ENCODE measurements at regions not wholly inside any gene's neighbourhood (a gene's known extent, or its start where the extent isn't known, plus 50 kb on each side); places are given as distances from the start of the nearest gene placed in this dataset.
"Not testable (repeated sequence)": the region's sequence is repeated elsewhere in the genome, so short reads cannot be mapped to it uniquely, and the experiment has no call there.

DNA sequence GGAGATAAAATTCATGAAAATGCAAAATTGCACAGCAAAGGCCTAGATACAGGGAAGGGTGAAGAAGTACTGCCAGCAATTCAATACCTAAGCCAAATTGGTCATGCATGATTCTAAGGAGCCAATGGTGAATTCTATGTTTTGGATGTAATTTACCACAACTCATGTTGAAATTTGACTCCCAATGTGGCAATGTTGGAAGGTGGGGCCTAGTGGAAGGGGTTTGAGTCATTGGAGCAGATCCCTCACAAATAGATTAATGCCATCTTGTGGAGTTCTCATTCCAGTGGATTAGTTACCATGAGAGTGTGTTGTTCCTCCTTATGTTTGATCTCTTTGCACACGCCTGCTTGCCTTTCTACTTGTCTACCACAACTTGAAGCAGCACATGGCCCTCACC is 194.0 kb upstream of the ALG10 start:
- no peaks in the 10 kb centered on the region for H3K9me3 ChIP-seq (ENCODE audit: control insufficient read depth in 1 of 2, low read length in 2 of 2)
- intact Hi-C loops (cut with micrococcal nuclease), result no loop called here
- Mint-ChIP-seq H3K9me3 (peaks cover 0 to 5% (median 2%) of the 10 kb centered on the region in 8 donors), H3K27me3 (no peaks in the 10 kb centered on the region), H3K4me3 (no peak overlapping the region), H3K27ac (no peak overlapping the region), H3K36me3 (no peaks in the 10 kb centered on the region), H3K4me1 (no peaks in the 10 kb centered on the region)
- POLR2A ChIA-PET (ENCODE audit: partially characterized antibody), result no interaction called here
- no peak overlapping the region for H3K27ac ChIP-seq (ENCODE audit: low read depth, low read length)
- H3K27me3 ChIP-seq (ENCODE audit: insufficient read depth, low read length), result no peaks in the 10 kb centered on the region
- H3K4me1 ChIP-seq (ENCODE audit: insufficient read depth, low read length), result no peaks in the 10 kb centered on the region
- H3K4me3 ChIP-seq (ENCODE audit: low read length in 2 of 2), result no peak overlapping the region
- no peaks in the 10 kb centered on the region for H3K36me3 ChIP-seq (ENCODE audit: insufficient read depth, low read length)
- CTCF ChIA-PET (ENCODE audit: partially characterized antibody), result no interaction called here
- DNase-seq, result no peak

- H3K27me3 Mint-ChIP-seq, result no peaks in the 10 kb centered on the region
- H3K9me3 ChIP-seq (ENCODE audit: control insufficient read depth in 1 of 2, low read length in 2 of 2), result no peaks in the 10 kb centered on the region
- ChIA-PET CTCF (ENCODE audit: partially characterized antibody) (no interaction called here), POLR2A (ENCODE audit: partially characterized antibody) (no interaction called here)
- no peaks in the 10 kb centered on the region for H3K4me1 ChIP-seq (ENCODE audit: insufficient read depth, low read length)
- H3K4me3 Mint-ChIP-seq, result no peak overlapping the region
- intact Hi-C loops (cut with micrococcal nuclease), result no loop called here
- H3K4me3 ChIP-seq (ENCODE audit: low read length in 2 of 2), result no peak overlapping the region
- H3K9me3 Mint-ChIP-seq, result peaks cover 0 to 5% (median 2%) of the 10 kb centered on the region in 8 donors
- no peaks in the 10 kb centered on the region for H3K36me3 ChIP-seq (ENCODE audit: insufficient read depth, low read length)
- DNase-seq, result no peak
- no peaks in the 10 kb centered on the region for H3K27me3 ChIP-seq (ENCODE audit: insufficient read depth, low read length)
- no peaks in the 10 kb centered on the region for H3K4me1 Mint-ChIP-seq
- no peaks in the 10 kb centered on the region for H3K36me3 Mint-ChIP-seq
- H3K27ac ChIP-seq (ENCODE audit: low read depth, low read length), result no peak overlapping the region
- no peak overlapping the region for H3K27ac Mint-ChIP-seq
Observed at GRCh38 chr12:33830070-33830469, 192.2 kb upstream of the ALG10 start.

DNA sequence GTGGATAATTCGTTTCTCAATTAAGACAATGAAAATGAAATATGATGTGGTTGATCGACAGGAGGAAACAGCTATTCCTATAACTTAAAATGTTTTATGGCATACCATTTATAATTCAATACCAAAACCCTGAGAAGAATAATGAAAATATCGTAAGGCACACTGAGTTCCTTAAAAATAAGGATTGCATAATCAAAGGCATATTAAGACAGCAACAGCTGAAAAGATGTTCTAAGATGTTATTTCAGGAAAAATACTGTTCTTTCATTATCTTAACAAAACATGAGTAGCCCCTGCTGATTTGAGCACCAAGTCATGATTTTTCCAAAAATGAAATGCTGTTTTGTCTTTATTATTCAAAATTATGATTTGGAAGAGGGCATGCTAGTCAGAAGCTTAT is 189.4 kb upstream of the ALG10 start:
- DNase-seq, result no peak
- no peak overlapping the region for H3K4me3 Mint-ChIP-seq
- peaks cover 0 to 6% (median 4%) of the 10 kb centered on the region in 8 donors for H3K9me3 Mint-ChIP-seq
- H3K27ac Mint-ChIP-seq, result no peak overlapping the region
- intact Hi-C loops (cut with micrococcal nuclease), result no loop called here
- no peak overlapping the region for H3K4me3 ChIP-seq (ENCODE audit: low read length in 2 of 2)
- no peaks in the 10 kb centered on the region for H3K27me3 Mint-ChIP-seq
- no peak overlapping the region for H3K27ac ChIP-seq (ENCODE audit: low read depth, low read length)
- no peaks in the 10 kb centered on the region for H3K4me1 Mint-ChIP-seq
- H3K9me3 ChIP-seq (ENCODE audit: control insufficient read depth in 1 of 2, low read length in 2 of 2), result no peaks in the 10 kb centered on the region
- ChIA-PET POLR2A (ENCODE audit: partially characterized antibody) (no interaction called here), CTCF (ENCODE audit: partially characterized antibody) (no interaction called here)
- no peaks in the 10 kb centered on the region for H3K27me3 ChIP-seq (ENCODE audit: insufficient read depth, low read length)
- no peaks in the 10 kb centered on the region for H3K36me3 ChIP-seq (ENCODE audit: insufficient read depth, low read length)
- no peaks in the 10 kb centered on the region for H3K4me1 ChIP-seq (ENCODE audit: insufficient read depth, low read length)
- H3K36me3 Mint-ChIP-seq, result no peaks in the 10 kb centered on the region

DNA sequence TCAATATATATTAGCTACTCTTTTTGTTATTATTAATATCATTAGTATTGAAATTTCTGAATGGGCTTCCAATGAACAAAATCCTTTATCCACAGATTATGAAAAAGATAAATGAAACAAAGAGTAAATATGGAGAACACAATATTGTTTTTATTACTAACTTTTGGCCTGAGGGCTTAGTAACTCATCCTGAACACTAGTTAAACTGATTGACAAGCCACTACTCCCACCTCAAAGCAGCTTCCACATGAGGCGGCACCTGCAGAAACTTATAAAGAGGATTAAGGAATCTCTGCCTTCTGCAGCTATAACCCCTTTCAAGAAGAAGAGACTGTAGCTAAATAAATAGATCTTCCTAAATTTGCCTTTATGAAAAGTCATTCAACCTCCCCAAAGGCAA is 187.6 kb upstream of the ALG10 start:
- no peaks in the 10 kb centered on the region for H3K27me3 ChIP-seq (ENCODE audit: insufficient read depth, low read length)
- no peaks in the 10 kb centered on the region for H3K4me1 ChIP-seq (ENCODE audit: insufficient read depth, low read length)
- no peak overlapping the region for H3K4me3 Mint-ChIP-seq
- H3K27ac ChIP-seq (ENCODE audit: low read depth, low read length), result no peak overlapping the region
- H3K9me3 Mint-ChIP-seq, result peaks cover 0 to 10% (median 4%) of the 10 kb centered on the region in 8 donors
- no peaks in the 10 kb centered on the region for H3K4me1 Mint-ChIP-seq
- no peaks in the 10 kb centered on the region for H3K27me3 Mint-ChIP-seq
- intact Hi-C loops (cut with micrococcal nuclease), result no loop called here
- no peaks in the 10 kb centered on the region for H3K36me3 Mint-ChIP-seq
- no peaks in the 10 kb centered on the region for H3K9me3 ChIP-seq (ENCODE audit: control insufficient read depth in 1 of 2, low read length in 2 of 2)
- no peaks in the 10 kb centered on the region for H3K36me3 ChIP-seq (ENCODE audit: insufficient read depth, low read length)
- H3K4me3 ChIP-seq (ENCODE audit: low read length in 2 of 2), result no peak overlapping the region
- no peak for DNase-seq
- H3K27ac Mint-ChIP-seq, result peak overlapping the region in 1 of 7 donors; percentile 51
- CTCF ChIA-PET (ENCODE audit: partially characterized antibody), result no interaction called here
- POLR2A ChIA-PET (ENCODE audit: partially characterized antibody), result no interaction called here

DNA sequence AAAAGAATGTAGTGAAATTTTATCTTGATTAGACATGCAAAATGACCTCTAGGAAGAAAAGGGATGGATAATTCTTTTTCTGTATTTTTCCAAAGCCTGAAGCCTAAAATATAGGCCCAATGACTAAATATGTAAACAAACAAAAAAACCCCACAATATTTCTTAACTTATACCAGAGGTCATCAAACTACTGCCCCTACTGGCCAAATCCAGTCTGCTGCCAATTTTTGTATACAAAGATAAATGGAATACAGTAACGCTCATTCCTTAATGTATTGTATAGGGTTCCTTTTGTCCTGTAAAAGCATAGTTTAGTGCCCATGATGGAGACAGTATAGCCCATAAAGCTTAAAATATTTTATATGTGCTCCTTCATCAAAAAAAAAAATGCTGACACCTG is 145.7 kb upstream of the ALG10 start:
- H3K4me3 Mint-ChIP-seq, result no peak overlapping the region
- ChIA-PET CTCF (ENCODE audit: partially characterized antibody) (no interaction called here), POLR2A (ENCODE audit: partially characterized antibody) (no interaction called here)
- H3K4me1 ChIP-seq (ENCODE audit: insufficient read depth, low read length), result no peaks in the 10 kb centered on the region
- no peaks in the 10 kb centered on the region for H3K36me3 ChIP-seq (ENCODE audit: insufficient read depth, low read length)
- H3K4me1 Mint-ChIP-seq, result no peaks in the 10 kb centered on the region
- DNase-seq, result no peak
- peaks cover 0 to 33% (median 21%) of the 10 kb centered on the region in 8 donors for H3K9me3 Mint-ChIP-seq
- H3K36me3 Mint-ChIP-seq, result no peaks in the 10 kb centered on the region
- H3K9me3 ChIP-seq (ENCODE audit: control insufficient read depth in 1 of 2, low read length in 2 of 2), result no peaks in the 10 kb centered on the region
- intact Hi-C loops (cut with micrococcal nuclease), result no loop called here
- H3K27ac ChIP-seq (ENCODE audit: low read depth, low read length), result no peak overlapping the region
- H3K4me3 ChIP-seq (ENCODE audit: low read length in 2 of 2), result no peak overlapping the region
- H3K27me3 Mint-ChIP-seq, result no peaks in the 10 kb centered on the region
- H3K27ac Mint-ChIP-seq, result no peak overlapping the region
- H3K27me3 ChIP-seq (ENCODE audit: insufficient read depth, low read length), result no peaks in the 10 kb centered on the region

- Histone ChIP-seq H3K27me3 (ENCODE audit: insufficient read depth, low read length) (no peaks in the 10 kb centered on the region), H3K27ac (ENCODE audit: low read depth, low read length) (no peak overlapping the region), H3K36me3 (ENCODE audit: insufficient read depth, low read length) (no peaks in the 10 kb centered on the region), H3K9me3 (ENCODE audit: control insufficient read depth in 1 of 2, low read length in 2 of 2) (peaks cover 0 to 4% of the 10 kb centered on the region in 2 donors), H3K4me3 (ENCODE audit: low read length in 2 of 2) (no peak overlapping the region), H3K4me1 (ENCODE audit: insufficient read depth, low read length) (no peaks in the 10 kb centered on the region)
- Mint-ChIP-seq H3K4me1 (no peaks in the 10 kb centered on the region), H3K27me3 (no peaks in the 10 kb centered on the region), H3K36me3 (no peaks in the 10 kb centered on the region), H3K9me3 (peaks cover 0 to 7% (median 1%) of the 10 kb centered on the region in 8 donors), H3K4me3 (no peak overlapping the region), H3K27ac (no peak overlapping the region)
- ChIA-PET CTCF (ENCODE audit: partially characterized antibody) (no interaction called here), POLR2A (ENCODE audit: partially characterized antibody) (no interaction called here)
- intact Hi-C loops (cut with micrococcal nuclease), result no loop called here
- no peak for DNase-seq
Observed at GRCh38 chr12:33892425-33892824, 129.9 kb upstream of the ALG10 start.

- H3K27ac Mint-ChIP-seq; POLR2A ChIA-PET (ENCODE audit: partially characterized antibody); H3K36me3 ChIP-seq (ENCODE audit: insufficient read depth, low read length); intact Hi-C loops (cut with micrococcal nuclease); H3K9me3 ChIP-seq (ENCODE audit: control insufficient read depth in 1 of 2, low read length in 2 of 2); H3K36me3 Mint-ChIP-seq; H3K27me3 Mint-ChIP-seq; CTCF ChIA-PET (ENCODE audit: partially characterized antibody); H3K4me1 ChIP-seq (ENCODE audit: insufficient read depth, low read length); DNase-seq; H3K27me3 ChIP-seq (ENCODE audit: insufficient read depth, low read length); H3K4me3 Mint-ChIP-seq; H3K4me3 ChIP-seq (ENCODE audit: low read length in 2 of 2); H3K27ac ChIP-seq (ENCODE audit: low read depth, low read length); H3K4me1 Mint-ChIP-seq: not testable (repeated sequence)
- H3K9me3 Mint-ChIP-seq, result peaks cover 3 to 29% (median 17%) of the 10 kb centered on the region in 8 donors
Observed at GRCh38 chr12:33920460-33920859, 101.8 kb upstream of the ALG10 start.

DNA sequence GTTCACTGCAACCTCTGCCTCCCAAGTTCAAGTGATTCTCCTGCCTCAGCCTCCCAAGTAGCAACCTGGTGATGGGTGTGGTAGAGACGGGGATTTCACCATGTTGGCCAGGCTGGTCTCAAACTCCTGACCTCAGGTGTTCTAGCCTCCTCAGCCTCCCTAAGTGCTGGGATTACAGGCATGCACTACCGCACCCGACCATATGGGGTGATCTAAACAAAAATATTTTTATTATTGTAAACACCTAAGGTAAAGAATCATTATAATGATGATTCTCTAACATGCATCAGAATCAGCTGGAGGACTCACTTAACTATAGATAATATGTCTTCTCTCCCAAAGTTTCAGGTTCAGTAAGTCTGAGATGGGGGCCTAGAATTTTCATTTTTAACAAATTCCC is 96.2 kb upstream of the ALG10 start:
- no peak for DNase-seq
- intact Hi-C loops (cut with micrococcal nuclease), result no loop called here
- Histone ChIP-seq H3K4me3 (ENCODE audit: low read length in 2 of 2) (no peak overlapping the region), H3K4me1 (ENCODE audit: insufficient read depth, low read length) (no peaks in the 10 kb centered on the region), H3K27ac (ENCODE audit: low read depth, low read length) (no peak overlapping the region), H3K27me3 (ENCODE audit: insufficient read depth, low read length) (no peaks in the 10 kb centered on the region), H3K9me3 (ENCODE audit: control insufficient read depth in 1 of 2, low read length in 2 of 2) (no peaks in the 10 kb centered on the region), H3K36me3 (ENCODE audit: insufficient read depth, low read length) (no peaks in the 10 kb centered on the region)
- no peaks in the 10 kb centered on the region for H3K27me3 Mint-ChIP-seq
- no peak overlapping the region for H3K4me3 Mint-ChIP-seq
- no peaks in the 10 kb centered on the region for H3K36me3 Mint-ChIP-seq
- H3K27ac Mint-ChIP-seq, result no peak overlapping the region
- peaks cover 3 to 35% (median 22%) of the 10 kb centered on the region in 8 donors for H3K9me3 Mint-ChIP-seq
- POLR2A ChIA-PET (ENCODE audit: partially characterized antibody), result no interaction called here
- CTCF ChIA-PET (ENCODE audit: partially characterized antibody), result no interaction called here
- H3K4me1 Mint-ChIP-seq, result no peaks in the 10 kb centered on the region
